ENCODE measurements at regions not wholly inside any gene's neighbourhood (a gene's known extent, or its start where the extent isn't known, plus 50 kb on each side); places are given as distances from the start of the nearest gene placed in this dataset.
"Not testable (repeated sequence)": the region's sequence is repeated elsewhere in the genome, so short reads cannot be mapped to it uniquely, and the experiment has no call there.

DNA sequence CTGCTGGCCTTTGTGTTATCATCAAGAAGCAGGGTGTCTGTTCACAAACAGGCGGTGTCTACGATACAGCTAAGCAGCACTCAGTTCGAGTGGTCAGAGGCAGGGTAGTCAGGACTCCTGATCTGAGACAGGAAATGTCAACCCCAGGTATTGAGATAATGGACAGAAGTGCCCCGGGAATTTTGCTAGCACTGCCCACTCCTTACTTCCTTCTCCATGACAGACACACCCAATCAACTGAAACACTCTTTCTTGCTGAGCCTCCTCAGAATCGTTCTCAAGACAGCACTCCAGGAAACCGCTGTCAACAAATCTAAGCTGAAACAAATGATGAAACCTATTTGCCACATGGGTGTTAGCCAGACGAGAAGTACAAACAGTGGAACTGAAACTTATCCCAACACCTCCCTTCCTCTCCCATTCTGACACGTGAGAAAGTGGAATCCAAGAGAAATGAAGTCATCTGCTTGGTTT, 109.3 kb downstream of the GTF2IRD2B start:
- DNase-seq: not testable (repeated sequence)

DNA sequence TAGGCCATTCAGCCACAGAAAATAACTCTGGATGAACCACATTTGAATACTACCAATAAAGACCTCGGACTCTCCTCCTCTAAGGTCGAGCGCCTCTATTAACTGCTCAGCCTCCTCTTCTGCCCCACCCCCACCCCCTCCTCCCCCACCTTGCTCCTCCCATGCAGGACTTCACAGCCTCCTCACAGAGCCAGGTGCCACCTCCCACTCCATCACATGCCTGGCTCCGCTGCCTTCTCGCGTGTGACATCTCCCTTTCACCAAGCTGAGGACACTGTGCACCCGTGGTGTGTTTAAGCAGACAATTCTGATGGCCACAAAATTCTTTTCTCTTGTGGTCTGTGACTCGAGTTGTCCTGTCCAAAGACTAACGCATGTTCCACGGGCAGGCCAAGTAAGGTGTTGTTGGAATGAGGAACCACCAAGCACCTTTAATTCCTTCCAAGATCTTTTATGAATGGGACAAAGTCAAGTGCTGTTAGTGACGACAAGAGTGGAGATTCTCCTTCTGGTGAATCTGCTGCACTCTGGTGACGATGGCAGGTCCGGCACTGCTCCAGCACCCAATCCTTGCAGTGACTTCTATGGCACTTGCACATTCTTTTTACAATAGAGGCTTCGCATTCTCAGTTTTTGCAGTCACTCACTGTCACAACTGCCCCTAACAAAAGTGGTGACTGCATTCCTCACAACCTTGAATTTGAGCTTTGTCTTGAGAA, 113.1 kb downstream of the GTF2IRD2B start:
- not testable (repeated sequence) for DNase-seq

DNA sequence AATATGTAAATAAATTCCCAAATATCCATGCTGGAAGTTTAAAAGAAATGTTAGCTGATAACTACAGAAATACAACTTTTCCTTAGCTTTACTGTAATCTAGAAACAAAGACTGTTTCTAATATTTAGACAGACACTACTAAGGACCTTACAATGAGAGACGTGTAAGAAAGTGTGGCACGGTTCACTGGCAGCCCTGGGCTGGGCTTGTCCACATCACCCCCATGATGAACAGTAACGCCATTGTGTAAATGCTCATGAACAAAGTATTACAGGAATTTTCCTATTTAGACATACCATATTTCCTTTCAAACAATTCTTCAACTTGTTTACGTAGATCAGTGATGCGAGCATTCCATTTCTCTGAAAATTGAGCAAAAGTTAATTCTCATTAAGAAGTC, 123.1 kb downstream of the GTF2IRD2B start:
- DNase-seq: not testable (repeated sequence)

DNA sequence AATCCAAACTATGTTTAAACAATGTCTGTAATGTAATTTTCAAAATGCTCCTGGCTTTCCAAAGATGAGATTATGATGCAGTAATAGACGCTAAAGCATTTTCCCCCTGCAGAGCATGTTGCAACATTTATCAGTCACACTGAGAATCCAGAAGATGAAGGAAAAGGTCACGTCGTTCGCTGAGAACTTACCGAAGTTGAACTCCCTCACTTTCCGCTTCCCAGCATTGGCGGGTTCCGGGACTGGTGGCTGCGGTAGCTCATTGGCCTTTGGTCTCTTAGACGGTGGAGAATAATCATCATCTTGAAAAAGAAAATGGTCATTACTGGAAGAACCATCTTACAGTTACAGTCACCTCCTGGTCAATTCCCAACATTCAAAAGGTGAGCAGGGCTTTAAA, 124.6 kb downstream of the GTF2IRD2B start:
- DNase-seq: not testable (repeated sequence)

DNA sequence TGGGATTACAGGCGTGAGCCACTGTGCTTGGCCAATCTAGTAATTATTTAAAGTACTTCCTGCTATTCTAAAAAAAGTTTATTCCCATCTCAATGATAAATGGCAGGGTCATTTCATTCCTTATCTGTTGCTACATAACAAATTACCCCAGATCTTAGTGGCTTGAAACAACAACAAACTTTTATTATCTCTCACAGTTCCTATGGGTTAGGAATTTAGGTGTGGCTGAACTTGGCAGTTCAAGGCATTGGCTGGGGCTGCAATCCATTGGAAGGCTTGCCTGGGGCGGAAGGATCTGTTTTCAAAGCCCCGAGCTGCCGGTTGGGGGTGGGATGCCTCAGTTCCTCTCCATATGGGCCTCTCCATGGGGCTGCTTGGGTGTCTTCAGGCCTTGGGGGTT, 133.7 kb downstream of the GTF2IRD2B start:
- not testable (repeated sequence) for DNase-seq

DNA sequence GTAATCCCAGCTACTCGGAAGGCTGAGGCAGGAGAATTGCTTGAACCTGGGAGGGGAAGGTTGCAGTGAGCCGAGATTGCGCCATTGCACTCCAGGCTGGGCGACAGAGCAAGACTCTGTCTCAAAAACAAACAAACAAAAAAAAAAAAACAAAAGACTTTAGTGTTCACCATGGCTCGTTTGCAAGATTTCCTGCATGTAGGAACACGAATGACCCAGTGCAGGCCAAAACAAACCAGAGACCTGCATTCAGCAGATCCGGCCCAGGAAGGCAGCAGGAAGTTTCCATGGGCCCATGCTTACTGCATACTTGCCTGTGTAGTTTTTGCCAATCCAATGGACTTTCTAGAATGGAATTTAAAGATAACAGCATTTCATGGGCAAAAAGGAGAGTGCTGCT, 137.2 kb downstream of the GTF2IRD2B start:
- not testable (repeated sequence) for DNase-seq

DNA sequence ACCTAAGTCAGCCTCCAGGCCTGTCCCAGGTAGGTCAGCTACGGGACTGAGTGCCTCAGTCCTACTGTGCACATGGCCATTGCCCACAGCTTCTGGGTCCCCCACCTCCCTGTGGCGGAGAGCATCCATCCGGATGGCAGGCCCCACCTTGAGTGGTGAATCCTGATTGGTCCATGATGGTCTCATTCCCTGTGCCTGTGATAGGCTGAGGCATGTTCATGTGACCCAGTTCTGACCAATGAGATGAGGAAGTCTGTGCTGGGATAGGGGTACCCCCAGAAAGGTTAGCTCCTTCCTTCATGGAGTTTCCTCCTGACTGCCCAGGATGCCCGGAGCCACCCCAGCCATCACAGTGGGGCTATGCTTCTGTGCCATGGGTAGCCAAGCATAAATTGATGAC, 138.2 kb downstream of the GTF2IRD2B start:
- not testable (repeated sequence) for DNase-seq

DNA sequence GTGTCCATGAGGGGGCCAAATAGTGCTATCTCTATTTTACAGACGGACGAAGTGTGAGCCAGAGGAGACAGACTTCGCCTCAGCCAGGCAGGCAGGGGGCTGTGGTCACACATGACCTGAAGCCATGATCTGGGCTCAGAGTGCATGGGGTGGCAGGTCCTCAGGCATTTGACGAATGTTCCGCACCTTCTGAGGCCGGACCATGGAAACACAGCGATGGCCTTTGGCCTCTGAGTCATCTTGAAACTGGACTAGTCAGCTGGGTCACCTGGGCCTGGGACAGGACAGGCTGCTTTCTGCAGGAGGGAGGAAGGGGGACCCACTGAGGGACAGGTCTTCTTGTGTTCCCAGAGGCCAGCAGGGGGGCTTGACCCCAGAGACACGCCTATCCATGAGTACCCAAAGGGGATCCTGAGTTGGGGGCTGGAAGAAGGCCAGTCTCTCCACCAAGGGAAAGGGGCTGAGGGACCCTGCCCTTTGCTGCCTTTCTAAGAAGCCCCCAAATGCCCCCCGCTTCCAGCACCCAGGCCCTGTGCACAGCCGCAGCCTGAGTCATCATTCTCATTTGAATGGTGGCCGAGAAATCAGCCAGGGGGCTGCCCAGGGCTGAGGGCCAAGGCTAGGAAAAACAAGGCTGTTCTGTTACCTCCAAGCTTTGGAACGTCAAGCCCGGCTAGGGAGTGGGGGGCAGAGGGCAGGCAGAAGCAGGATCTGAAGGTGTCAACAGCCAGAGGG, 142.9 kb downstream of the GTF2IRD2B start:
- not testable (repeated sequence) for DNase-seq

DNA sequence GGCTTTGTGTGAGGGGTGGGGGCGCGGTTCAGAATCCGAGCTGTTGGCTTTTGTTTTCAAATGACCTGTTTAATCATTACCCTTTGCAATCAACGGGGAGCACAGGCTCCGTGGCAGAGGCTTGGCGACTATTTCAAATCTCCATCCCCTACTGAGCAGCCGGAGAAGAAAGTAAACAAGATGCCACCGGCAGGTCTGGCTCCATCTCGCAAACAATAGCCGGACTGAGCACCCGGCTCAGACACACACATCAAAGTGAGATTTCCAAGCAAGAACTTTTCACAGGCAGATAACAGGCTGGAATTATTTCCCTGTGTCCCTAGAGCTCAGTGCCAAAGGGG, 143.4 kb downstream of the GTF2IRD2B start:
- not testable (repeated sequence) for DNase-seq

DNA sequence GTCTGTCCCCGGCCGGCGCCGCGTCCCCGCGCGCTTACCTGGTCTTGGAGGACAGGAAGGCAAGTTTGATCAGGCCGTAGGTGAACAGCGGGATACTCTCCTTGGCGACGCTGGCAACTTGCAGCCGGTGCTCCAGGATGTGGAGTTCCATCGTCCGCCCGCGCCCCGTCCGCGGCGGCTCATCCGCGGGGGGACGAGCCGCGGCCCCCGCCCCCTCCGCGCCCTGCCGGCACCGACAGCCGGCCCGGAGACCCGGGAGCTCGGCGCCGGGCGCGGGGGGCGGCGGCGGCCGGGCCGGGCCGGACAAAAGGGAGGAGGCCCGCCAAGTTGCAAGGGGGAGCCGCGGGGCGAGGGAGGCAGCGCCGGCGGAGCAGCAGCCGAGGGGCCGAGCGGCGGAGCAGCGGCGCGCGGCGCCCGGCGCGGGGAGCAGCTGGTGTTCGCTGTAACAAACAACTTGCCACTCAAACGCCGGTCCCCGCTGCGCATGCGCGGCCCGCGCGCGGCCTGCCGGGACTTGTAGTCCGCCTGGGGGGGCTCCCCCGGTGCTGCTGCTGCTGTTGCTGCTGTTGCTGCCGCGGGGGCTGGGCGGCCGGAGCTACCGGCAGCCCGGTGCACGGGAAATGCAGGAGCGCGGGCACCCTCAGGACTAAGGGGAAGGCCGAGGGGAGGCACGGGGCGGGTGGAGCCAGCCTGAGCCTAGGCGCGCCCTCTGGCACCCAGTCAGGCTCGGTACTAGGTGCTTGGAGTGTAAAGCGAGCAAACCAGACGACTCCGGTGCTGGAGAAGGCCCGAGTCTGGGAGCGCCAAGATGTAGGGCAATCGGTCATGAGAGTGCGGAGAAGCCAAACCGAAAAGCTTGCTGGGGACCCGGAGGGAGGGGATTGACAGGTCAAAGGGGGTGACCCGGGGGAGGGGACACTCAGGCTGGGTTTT, 145.1 kb downstream of the GTF2IRD2B start:
- DNase-seq: peak; percentile 43

DNA sequence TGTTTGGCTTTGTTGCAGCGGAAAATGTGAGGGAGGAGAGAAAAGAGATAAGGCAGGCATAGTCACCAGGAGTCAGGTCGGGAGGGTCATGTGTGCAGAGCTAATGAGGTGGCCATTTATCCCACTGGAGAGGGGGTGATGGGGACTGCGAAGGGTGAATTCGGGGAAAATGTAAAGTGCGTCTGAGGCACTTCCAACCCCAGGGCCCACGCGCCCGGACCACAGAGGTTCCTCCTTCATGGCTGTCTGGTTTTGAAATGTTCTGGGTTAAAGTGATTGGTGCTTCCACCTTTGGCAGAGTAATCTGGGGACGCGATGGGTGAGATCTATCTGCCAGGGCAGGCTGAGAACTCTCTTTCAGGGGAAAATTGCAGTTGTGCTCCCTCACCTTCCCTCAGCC, 145.9 kb downstream of the GTF2IRD2B start:
- DNase-seq: not testable (repeated sequence)

DNA sequence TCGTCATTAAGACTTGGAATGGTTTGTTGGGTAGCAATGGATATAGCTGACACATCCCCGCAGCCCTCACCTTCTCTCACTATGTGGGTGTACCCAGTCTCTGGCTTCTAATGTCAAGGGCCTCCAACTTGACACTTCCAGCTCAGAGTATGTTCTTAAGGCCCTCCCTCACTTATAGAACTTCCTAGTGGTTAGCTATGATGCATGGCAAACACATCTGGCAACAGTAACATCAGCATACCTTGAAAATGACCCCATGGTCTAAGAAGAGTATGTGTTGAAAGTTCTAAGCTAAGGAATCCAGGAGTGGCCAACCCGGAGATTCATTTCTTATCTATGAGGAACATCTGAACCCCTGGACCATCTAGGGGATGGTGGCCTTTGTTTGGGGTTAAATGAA, 151.2 kb downstream of the GTF2IRD2B start:
- DNase-seq: not testable (repeated sequence)

DNA sequence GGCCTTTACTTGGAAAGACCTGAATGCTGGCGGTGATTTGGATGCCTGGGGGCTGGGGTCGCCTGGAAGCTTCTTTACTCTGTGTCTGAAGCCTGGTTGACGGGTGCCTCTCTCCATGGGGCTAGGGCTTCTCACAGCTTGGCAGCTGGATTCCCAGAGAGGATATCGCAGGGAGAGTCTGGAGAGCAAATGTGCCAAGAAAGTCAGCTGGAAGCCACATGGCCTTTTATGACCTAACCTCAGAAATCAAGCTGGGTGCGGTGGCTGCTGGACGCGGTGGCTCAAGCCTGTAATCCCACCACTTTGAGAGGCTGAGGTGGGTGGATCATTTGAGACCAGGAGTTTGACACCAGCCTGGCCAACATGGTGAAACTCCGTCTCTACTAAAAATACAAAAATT, 147.2 kb upstream of the TRIM73 start:
- DNase-seq: not testable (repeated sequence)

DNA sequence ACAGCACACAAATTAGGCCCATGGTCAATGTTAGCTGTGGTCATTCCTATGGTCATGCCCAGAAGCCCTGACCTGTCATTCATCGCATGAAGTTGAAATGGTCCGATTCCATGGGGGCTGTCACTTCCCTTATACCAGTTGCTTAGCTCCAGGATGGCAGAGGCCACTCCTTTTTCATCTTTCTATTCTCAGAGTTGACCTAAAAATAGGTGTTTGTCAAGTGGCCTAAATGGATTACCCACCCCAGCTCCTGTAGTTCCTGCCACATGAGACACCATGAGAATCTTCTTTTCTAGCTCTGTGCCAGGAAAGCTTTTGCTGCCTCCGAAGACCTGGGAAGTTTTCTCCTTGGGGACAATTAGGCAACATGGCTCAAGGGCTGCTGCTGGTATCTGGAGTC, 141.2 kb upstream of the TRIM73 start:
- DNase-seq: not testable (repeated sequence)

DNA sequence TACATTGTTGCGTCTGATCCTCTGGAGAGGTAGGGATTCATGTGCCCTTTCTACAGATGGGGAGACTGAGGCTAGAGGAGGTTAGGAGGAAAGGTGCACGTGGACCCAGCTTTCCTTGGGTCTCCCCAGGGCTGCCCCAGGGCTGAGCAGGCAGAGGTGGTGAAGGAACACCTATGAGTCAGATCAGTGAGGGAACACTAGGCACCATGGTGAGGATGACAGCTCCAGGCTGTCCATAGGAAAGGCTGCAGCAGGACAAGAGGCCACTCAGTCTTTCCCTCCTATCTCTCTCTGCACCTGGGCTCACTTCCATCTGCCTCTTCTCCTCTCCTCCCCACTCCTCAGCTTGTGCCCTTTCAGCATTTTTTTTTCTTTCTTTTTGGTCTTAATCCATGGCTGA, 138.0 kb upstream of the TRIM73 start:
- DNase-seq: not testable (repeated sequence)

DNA sequence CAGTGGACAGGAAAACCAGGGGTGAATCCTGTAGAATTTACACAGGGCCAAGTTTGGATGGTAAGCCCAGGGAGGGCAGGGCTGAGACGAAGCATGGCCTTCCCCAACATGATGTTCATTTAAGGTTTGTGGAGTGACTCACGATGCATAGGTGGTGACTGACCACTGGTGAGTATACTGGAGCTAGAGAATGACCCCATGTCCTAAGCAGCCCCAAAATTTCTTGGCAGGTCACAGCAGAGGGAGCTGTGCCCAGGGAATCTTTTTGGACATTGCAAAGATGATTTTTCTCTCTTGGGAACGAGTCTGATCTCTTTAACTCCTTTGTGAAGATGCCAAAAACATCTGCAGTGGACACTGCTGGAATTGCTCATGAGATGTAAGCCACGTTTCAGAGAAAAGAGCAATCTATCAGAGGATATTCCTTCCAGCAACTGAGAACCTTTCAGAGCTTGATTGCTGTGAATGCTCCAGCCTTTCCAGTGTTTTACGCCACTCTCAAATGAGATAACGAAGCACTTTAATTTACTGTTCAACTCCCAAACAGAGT, 135.9 kb upstream of the TRIM73 start:
- not testable (repeated sequence) for DNase-seq

DNA sequence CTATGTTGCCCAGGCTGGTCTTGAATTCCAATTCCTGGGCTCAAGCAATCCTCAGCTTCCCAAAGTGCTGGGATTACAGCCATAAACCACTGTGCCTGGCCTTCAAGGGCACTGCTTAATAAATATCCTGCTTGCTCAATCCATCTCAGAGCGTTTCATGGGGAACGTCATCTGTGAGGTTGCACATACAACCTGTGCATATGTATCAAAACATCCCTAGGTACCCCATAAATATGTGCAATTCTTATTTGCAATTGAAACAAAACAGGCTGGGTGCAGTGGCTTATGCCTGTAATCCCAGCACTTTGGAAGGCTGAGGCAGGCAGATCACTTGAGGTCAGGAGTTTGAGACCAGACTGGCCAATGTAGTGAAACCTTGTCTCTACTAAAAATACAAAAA, 133.8 kb upstream of the TRIM73 start:
- not testable (repeated sequence) for DNase-seq

DNA sequence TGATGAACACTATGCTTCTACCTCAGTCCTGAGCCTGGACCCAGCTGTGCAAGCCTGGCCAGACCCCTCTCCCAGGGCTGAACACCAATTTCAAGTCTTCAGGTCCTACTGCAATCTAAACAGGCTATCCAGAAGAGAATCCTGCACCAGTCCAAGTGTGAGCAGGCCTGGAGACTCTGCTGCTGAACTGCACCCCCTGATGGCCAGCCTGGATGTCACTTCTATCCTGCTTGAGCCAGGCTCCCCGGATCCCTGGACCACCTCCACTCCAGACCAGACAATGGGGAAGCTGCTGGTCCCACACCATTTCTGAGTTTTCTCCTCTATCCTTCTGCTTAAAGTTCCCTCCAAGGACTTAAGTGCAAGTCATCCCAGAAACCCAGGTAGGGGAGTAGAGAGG, 127.3 kb upstream of the TRIM73 start:
- DNase-seq: not testable (repeated sequence)

DNA sequence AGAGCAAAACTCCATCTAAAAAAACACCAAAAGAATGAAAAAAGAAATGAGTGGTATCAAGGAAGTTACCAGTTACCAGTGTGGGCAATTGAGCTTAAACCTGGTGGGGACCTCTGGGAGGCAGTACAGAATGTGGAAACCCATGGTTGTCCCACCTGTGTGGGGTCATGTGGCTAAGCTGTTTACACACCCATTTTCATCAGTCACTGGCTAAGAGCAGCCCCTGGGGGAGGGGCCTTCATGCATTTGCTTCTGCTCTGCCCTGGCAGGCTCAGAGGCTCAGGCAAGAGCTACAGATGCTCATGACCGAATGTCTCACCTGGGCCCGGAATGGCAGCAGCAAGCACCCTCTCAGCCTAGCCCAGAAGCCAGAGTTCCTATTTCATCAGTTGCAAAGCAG, 126.3 kb upstream of the TRIM73 start:
- not testable (repeated sequence) for DNase-seq

DNA sequence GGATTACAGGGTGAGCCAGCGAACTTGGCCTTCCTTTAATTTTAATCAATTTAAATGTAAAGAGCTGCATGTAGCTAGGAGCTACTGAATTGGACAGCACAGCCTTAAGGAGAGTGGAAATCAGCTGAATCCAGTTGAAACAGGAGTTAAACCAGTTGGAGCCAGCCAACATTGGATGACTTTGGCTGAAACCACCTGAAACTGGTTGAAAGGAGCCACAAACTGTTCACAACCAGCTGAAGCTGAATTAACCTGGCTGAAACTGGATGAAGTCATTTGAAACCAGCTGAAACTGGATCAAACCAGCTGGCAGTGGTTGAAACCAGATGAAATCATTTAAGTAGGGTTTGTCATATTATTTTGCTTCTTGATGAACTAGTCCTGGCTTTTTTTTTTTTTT, 121.3 kb upstream of the TRIM73 start:
- DNase-seq: not testable (repeated sequence)
